ENCODE measurements at regions not wholly inside any gene's neighbourhood (a gene's known extent, or its start where the extent isn't known, plus 50 kb on each side); places are given as distances from the start of the nearest gene placed in this dataset.
"Not testable (repeated sequence)": the region's sequence is repeated elsewhere in the genome, so short reads cannot be mapped to it uniquely, and the experiment has no call there.

- no peak for DNase-seq (ENCODE audit: low read depth)
Observed at GRCh38 chr11:93902921-93903320, 52.5 kb upstream of the VSTM5 start.

- DNase-seq (ENCODE audit: low read depth): no peak
Observed at GRCh38 chr11:93903989-93904388, 53.6 kb upstream of the VSTM5 start.

GRCh38 chr11:93904716-93905115 lies 54.3 kb upstream of the VSTM5 start:
- no peak for DNase-seq (ENCODE audit: low read depth)

GRCh38 chr11:93905384-93905783 lies 55.0 kb upstream of the VSTM5 start:
- DNase-seq (ENCODE audit: low read depth): no peak

GRCh38 chr11:93906486-93906885 lies 56.1 kb upstream of the VSTM5 start:
- DNase-seq (ENCODE audit: low read depth): no peak

GRCh38 chr11:93907901-93908300 lies 57.5 kb upstream of the VSTM5 start:
- no peak for DNase-seq (ENCODE audit: low read depth)

- DNase-seq (ENCODE audit: low read depth): peak; percentile 91
Observed at GRCh38 chr11:93908689-93909088, 58.3 kb upstream of the VSTM5 start.

- no peak for DNase-seq (ENCODE audit: low read depth)
Observed at GRCh38 chr11:93917673-93918072, 67.3 kb upstream of the VSTM5 start.

- no peak for DNase-seq (ENCODE audit: low read depth)
Observed at GRCh38 chr11:93921695-93922468, 71.5 kb upstream of the VSTM5 start.

- no peak for DNase-seq (ENCODE audit: low read depth)
Observed at GRCh38 chr11:93922830-93923229, 72.4 kb upstream of the VSTM5 start.

- DNase-seq (ENCODE audit: low read depth): not testable (repeated sequence)
Observed at GRCh38 chr11:93926099-93926498, 75.7 kb upstream of the VSTM5 start.

- no peak for DNase-seq (ENCODE audit: low read depth)
Observed at GRCh38 chr11:93929407-93929806, 79.0 kb upstream of the VSTM5 start.

- DNase-seq (ENCODE audit: low read depth): no peak
Observed at GRCh38 chr11:93933230-93933629, 82.8 kb upstream of the VSTM5 start.

- no peak for DNase-seq (ENCODE audit: low read depth)
Observed at GRCh38 chr11:93935826-93936225, 85.3 kb upstream of the HEPHL1 start.

- DNase-seq (ENCODE audit: low read depth): no peak
Observed at GRCh38 chr11:93936460-93936859, 84.7 kb upstream of the HEPHL1 start.

- peak; percentile 18 for DNase-seq (ENCODE audit: low read depth)
Observed at GRCh38 chr11:93939084-93939760, 81.9 kb upstream of the HEPHL1 start.

- DNase-seq (ENCODE audit: low read depth): no peak
Observed at GRCh38 chr11:93940395-93940794, 80.8 kb upstream of the HEPHL1 start.

- no peak for DNase-seq (ENCODE audit: low read depth)
Observed at GRCh38 chr11:93942176-93942575, 79.0 kb upstream of the HEPHL1 start.

GRCh38 chr11:93945596-93945995 lies 75.6 kb upstream of the HEPHL1 start:
- no peak for DNase-seq (ENCODE audit: low read depth)

- no peak for DNase-seq (ENCODE audit: low read depth)
Observed at GRCh38 chr11:93952082-93952780, 68.9 kb upstream of the HEPHL1 start.

GRCh38 chr11:93957397-93957952 lies 63.7 kb upstream of the HEPHL1 start:
- DNase-seq (ENCODE audit: low read depth): no peak

- DNase-seq (ENCODE audit: low read depth): no peak
Observed at GRCh38 chr11:93958991-93959390, 62.2 kb upstream of the HEPHL1 start.

- DNase-seq (ENCODE audit: low read depth): no peak
Observed at GRCh38 chr11:93959663-93960062, 61.5 kb upstream of the HEPHL1 start.
